ENCODE measurements at regions not wholly inside any gene's neighbourhood (a gene's known extent, or its start where the extent isn't known, plus 50 kb on each side); places are given as distances from the start of the nearest gene placed in this dataset.

DNA sequence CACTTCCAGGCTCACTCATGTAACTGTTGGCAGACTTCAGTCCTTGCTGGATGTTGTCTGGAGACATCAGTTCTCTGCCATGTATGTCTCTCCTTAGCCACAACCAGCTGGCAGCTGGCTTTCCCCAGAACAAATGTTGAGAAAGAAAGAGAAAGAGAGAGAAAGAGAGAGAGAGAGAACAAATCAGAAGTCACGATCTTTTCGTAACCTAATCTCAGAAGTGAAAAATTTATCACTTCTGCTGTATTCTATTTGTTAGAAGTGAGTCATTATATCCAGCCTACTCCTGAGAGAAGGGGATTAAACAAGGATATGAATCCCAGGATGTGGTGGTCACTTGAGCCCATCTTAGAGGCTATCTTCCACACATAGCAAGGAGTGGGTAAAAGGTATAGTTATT lies 101.2 kb downstream of the BTG1 start:
- no peaks in the 10 kb centered on the region for H4K20me1 ChIP-seq (ENCODE audit: insufficient read depth, poor library complexity, severe bottlenecking)
- H3K4me1 ChIP-seq (ENCODE audit: insufficient read depth), result no peaks in the 10 kb centered on the region
- 92% methylated on average over 2 of the region's 2 CpGs for WGBS (ENCODE audit: low lambda C conversion rate, missing lambda C conversion rate)

DNA sequence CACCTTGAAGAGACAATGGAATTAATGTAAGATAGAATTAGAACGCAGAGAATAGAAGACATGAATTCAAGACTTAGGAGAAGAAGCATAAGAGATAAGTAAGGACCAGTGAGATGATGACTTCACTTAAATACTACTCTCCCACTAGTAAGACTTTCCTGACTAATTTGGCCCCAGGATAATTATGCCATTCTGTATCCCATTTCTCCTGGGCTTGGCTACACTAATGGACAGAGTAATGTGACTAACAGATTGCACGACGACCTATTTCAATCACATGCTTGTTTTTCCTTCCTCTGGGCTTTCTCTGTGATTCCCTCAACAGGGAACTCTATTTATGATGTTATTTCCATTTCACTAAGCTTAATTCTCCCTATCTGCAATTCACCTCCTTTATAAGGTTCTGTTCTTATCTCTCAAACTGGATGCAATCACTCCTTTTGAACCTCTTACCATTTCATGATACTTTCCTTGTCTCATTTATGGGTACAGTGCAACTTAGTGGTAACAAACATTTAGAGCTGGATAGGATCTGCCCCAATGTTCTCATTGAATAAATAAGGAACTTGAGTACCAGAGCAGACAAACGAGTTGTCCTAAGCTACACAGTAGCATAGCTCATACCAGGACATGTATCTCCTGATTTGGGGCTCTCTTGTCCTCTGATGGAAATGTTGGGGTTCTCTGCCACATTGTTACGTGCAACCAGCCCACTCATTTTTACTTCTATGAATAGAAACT lies 102.7 kb downstream of the BTG1 start:
- H3K79me2 ChIP-seq, result no peaks in the 10 kb centered on the region
- no peaks in the 10 kb centered on the region for H3K4me1 ChIP-seq (ENCODE audit: insufficient read depth)
- H3K4me3 ChIP-seq, result no peak overlapping the region
- no peaks in the 10 kb centered on the region for H3K9me3 ChIP-seq (ENCODE audit: low read depth)
- WGBS (ENCODE audit: low lambda C conversion rate, missing lambda C conversion rate), result 90% methylated on average over 5 of the region's 5 CpGs
- no peaks in the 10 kb centered on the region for H4K20me1 ChIP-seq (ENCODE audit: insufficient read depth, poor library complexity, severe bottlenecking)
- H2AFZ ChIP-seq, result no peak overlapping the region
- no peaks in the 10 kb centered on the region for H3K27me3 ChIP-seq
- TF ChIP-seq EZH2phosphoT487 (IDR thresholded peaks at IDR 0.05; ENCODE audit: low read depth, severe bottlenecking, unreplicated experiment) (no peak), EZH2 (IDR thresholded peaks at IDR 0.05; ENCODE audit: borderline replicate concordance) (no peak)
- TF ChIP-seq, protein P1, sequence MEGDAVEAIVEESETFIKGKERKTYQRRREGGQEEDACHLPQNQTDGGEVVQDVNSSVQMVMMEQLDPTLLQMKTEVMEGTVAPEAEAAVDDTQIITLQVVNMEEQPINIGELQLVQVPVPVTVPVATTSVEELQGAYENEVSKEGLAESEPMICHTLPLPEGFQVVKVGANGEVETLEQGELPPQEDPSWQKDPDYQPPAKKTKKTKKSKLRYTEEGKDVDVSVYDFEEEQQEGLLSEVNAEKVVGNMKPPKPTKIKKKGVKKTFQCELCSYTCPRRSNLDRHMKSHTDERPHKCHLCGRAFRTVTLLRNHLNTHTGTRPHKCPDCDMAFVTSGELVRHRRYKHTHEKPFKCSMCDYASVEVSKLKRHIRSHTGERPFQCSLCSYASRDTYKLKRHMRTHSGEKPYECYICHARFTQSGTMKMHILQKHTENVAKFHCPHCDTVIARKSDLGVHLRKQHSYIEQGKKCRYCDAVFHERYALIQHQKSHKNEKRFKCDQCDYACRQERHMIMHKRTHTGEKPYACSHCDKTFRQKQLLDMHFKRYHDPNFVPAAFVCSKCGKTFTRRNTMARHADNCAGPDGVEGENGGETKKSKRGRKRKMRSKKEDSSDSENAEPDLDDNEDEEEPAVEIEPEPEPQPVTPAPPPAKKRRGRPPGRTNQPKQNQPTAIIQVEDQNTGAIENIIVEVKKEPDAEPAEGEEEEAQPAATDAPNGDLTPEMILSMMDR (IDR thresholded peaks at IDR 0.05; ENCODE audit: poor library complexity), result no peak
- no peak overlapping the region for H3K4me2 ChIP-seq
- no peak for DNase-seq (ENCODE audit: low spot score)
- no peaks in the 10 kb centered on the region for H3K36me3 ChIP-seq (replicated peaks; ENCODE audit: insufficient read depth, low read depth)
- no peaks in the 10 kb centered on the region for H3K9me2 ChIP-seq (replicated peaks; ENCODE audit: insufficient read depth)
- no peak overlapping the region for H3K27ac ChIP-seq

More for the DNA sequence above, 101.2 kb downstream of the BTG1 start:
- no peak for TF ChIP-seq EZH2phosphoT487 (IDR thresholded peaks at IDR 0.05; ENCODE audit: low read depth, severe bottlenecking, unreplicated experiment)
- TF ChIP-seq EZH2 (IDR thresholded peaks at IDR 0.05; ENCODE audit: borderline replicate concordance), result no peak
- TF ChIP-seq, protein P1 (IDR thresholded peaks at IDR 0.05; ENCODE audit: poor library complexity), result no peak
- Histone ChIP-seq H3K27me3 (no peaks in the 10 kb centered on the region), H3K79me2 (no peaks in the 10 kb centered on the region), H3K4me3 (no peak overlapping the region), H3K9me3 (ENCODE audit: low read depth) (no peaks in the 10 kb centered on the region), H3K9me2 (replicated peaks; ENCODE audit: insufficient read depth) (no peaks in the 10 kb centered on the region), H3K36me3 (replicated peaks; ENCODE audit: insufficient read depth, low read depth) (no peaks in the 10 kb centered on the region), H3K4me2 (no peak overlapping the region), H3K27ac (no peak overlapping the region), H2AFZ (no peak overlapping the region)
- DNase-seq (ENCODE audit: low spot score), result no peak

DNA sequence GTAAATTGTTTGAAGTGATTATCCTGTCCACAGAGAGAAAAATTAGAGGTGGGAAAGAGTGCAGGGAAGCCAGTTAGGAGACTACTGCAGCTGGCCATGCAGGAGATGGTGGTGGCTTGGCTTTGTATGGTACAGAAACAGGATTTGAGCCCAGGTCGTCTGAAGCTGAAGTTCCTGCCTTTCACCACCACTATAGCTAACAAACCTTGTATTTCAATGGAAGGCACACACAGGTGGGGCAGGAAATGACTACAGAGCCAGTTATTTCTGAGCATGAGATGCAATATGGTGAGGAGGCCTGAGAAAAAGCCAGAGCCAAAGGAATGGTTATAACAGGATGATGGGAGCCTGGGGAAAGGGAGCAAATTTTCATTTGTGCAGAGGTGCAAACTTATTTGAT lies 103.9 kb downstream of the BTG1 start:
- no peaks in the 10 kb centered on the region for H4K20me1 ChIP-seq (ENCODE audit: insufficient read depth, poor library complexity, severe bottlenecking)
- WGBS (ENCODE audit: low lambda C conversion rate, missing lambda C conversion rate), result 43% methylated on average over 1 of the region's 1 CpG
- H2AFZ ChIP-seq, result no peak overlapping the region
- H3K9me3 ChIP-seq (ENCODE audit: low read depth), result no peaks in the 10 kb centered on the region
- DNase-seq (ENCODE audit: low spot score), result no peak
- no peak overlapping the region for H3K27ac ChIP-seq
- TF ChIP-seq EZH2phosphoT487 (IDR thresholded peaks at IDR 0.05; ENCODE audit: low read depth, severe bottlenecking, unreplicated experiment) (no peak), EZH2 (IDR thresholded peaks at IDR 0.05; ENCODE audit: borderline replicate concordance) (no peak)
- TF ChIP-seq, protein P1 (IDR thresholded peaks at IDR 0.05; ENCODE audit: poor library complexity), result no peak
- H3K4me3 ChIP-seq, result no peak overlapping the region
- H3K4me2 ChIP-seq, result no peak overlapping the region
- H3K79me2 ChIP-seq, result no peaks in the 10 kb centered on the region
- no peaks in the 10 kb centered on the region for H3K9me2 ChIP-seq (replicated peaks; ENCODE audit: insufficient read depth)
- no peaks in the 10 kb centered on the region for H3K36me3 ChIP-seq (replicated peaks; ENCODE audit: insufficient read depth, low read depth)
- H3K4me1 ChIP-seq (ENCODE audit: insufficient read depth), result no peaks in the 10 kb centered on the region
- no peaks in the 10 kb centered on the region for H3K27me3 ChIP-seq

Data from hepatocyte (in vitro differentiated cells).